Kidney epithelial cell (primary cell): ENCODE measurements at regions not wholly inside any gene's neighbourhood (a gene's known extent, or its start where the extent isn't known, plus 50 kb on each side); places are given as distances from the start of the nearest gene placed in this dataset.

Experiments
- DNase-seq: peaks from one replicate; pipeline ENCODE4 v3.0.0-alpha.2; 2010; ENCODE audit warnings: low read depth
- H3K27me3 ChIP-seq: 2 replicates; pipeline ENCODE4 v1.6.0; 2011; ENCODE audit warnings: low read length; ENCODE audit not compliant: control insufficient read depth, insufficient read depth
- H3K36me3 ChIP-seq: 2 replicates; pipeline ENCODE4 v1.5.1; 2011; ENCODE audit warnings: low read length; ENCODE audit not compliant: control insufficient read depth, insufficient read depth
- H3K4me3 ChIP-seq: 2 replicates; pipeline ENCODE4 v1.5.1; 2011; ENCODE audit warnings: low read depth, mild to moderate bottlenecking, control low read depth, low read length
- CTCF ChIP-seq: IDR thresholded peaks from 2 replicates; pipeline ENCODE4 v1.5.1; 2011; ENCODE audit warnings: mild to moderate bottlenecking, moderate library complexity, low read length, control low read depth, inconsistent platforms; ENCODE audit not compliant: insufficient read depth, poor library complexity, severe bottlenecking

DNA sequence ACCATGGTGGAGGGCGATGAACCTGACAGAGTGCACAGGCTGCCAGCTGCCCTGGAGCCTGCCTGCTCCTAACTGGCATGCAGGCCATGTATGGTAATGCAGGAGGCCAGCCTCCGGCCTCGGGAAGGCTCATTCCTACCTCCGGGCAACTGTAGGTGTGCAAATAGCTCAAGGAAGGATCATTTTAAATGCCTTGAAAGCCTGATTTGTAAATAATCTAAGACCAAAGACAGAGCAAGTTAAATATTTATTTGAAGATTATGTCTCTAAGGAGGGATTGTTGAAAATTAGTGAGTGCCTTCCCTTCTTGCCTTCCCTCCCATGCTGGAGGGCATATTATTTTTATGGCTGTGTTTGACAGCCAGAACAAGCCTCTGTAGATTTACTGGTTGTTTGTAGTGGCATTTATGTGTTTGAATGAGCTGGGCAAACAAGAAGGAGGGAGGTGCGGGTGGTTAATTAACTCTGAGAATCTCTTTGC is 285.7 kb upstream of the TUT7 start:
- H3K36me3 ChIP-seq: no peaks in the 10 kb centered on the region
- DNase-seq: no peak
- TF ChIP-seq CTCF: no peak
- no peak overlapping the region for H3K4me3 ChIP-seq
- no peaks in the 10 kb centered on the region for H3K27me3 ChIP-seq

- no peak for DNase-seq
- Histone ChIP-seq H3K4me3 (no peak overlapping the region), H3K27me3 (no peaks in the 10 kb centered on the region), H3K36me3 (no peaks in the 10 kb centered on the region)
- no peak for TF ChIP-seq CTCF
Measured at GRCh38 chr9:86639287-86639686, 285.1 kb upstream of the TUT7 start.

DNA sequence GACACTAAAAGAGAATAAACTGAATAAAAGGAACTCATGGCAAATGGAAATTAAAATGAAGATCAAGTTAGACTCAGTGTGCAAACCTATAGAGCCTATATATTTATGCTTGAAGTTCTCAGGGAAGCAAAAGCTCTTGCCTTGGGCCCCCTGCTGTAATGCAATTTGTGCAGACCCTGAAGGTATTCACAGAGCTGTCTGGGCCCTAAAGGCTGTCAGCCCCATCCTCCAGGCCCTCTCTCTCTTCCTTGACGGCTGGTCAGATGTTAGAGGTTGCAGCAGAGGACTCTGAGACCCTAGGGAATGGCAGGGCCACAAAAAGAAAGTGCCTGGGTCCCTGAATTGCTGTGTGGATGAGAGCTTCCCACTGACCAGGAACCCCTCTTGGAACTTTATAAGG is 283.9 kb upstream of the TUT7 start:
- no peak for TF ChIP-seq CTCF
- no peak overlapping the region for H3K4me3 ChIP-seq
- no peak for DNase-seq
- H3K27me3 ChIP-seq: no peaks in the 10 kb centered on the region
- H3K36me3 ChIP-seq: no peaks in the 10 kb centered on the region

GRCh38 chr9:86637515-86637914 is 283.3 kb upstream of the TUT7 start:
- Histone ChIP-seq H3K4me3 (no peak overlapping the region), H3K36me3 (no peaks in the 10 kb centered on the region), H3K27me3 (no peaks in the 10 kb centered on the region)
- DNase-seq: no peak
- peak; percentile 89 for TF ChIP-seq CTCF

DNA sequence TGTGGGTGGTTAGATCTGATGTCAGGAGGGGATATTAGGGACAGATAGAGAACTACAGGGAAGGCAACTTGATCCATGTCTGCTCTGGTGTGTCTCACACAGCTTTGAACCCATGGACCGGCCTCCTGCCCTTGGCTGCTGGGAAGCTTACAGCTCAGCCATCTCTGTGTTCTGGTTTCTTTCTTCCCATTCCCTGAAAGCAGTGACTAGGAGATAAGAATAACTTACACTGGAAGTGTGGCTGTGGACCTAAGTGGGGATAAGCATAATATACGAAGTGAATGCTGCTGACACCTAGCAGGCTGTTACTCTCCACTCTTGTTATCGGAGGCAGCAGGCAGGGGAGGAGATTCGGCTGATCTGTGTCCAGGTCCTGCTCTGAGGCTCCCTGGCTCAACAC is 282.3 kb upstream of the TUT7 start:
- Histone ChIP-seq H3K36me3 (no peaks in the 10 kb centered on the region), H3K4me3 (no peak overlapping the region), H3K27me3 (no peaks in the 10 kb centered on the region)
- DNase-seq: no peak
- no peak for TF ChIP-seq CTCF

DNA sequence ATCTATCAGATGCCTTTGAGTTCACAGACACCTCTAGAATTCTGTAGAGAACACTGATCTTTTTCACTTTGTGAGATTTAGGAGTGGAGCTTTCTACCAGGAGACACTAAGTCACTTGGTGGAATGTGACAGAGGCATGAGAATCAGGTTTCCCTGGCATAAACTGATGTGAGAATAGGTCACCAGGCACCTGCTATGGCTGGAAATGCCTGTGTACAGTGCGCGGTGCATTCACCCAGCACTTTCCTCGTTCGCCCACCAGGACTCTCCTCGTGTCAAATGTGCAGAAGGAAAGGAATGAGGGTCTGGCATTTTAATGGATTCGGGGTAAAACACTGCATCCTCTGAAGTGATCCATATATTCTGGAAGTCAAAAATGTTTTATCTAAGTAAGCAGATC is 281.8 kb upstream of the TUT7 start:
- no peak for TF ChIP-seq CTCF
- Histone ChIP-seq H3K4me3 (no peak overlapping the region), H3K36me3 (no peaks in the 10 kb centered on the region), H3K27me3 (no peaks in the 10 kb centered on the region)
- DNase-seq: no peak
